GM18498 (cell line): ENCODE measurements at regions not wholly inside any gene's neighbourhood (a gene's known extent, or its start where the extent isn't known, plus 50 kb on each side); places are given as distances from the start of the nearest gene placed in this dataset.

Source experiments
- ATAC-seq: cut with Tn5 transposase; IDR thresholded peaks from one replicate; pipeline ENCODE4 v1.9.1; 2021; ENCODE audit warnings: mild to moderate bottlenecking, moderate library complexity; ENCODE audit not compliant: unreplicated experiment

GRCh38 chr4:153034681-153035080 is 98.6 kb downstream of the FHDC1 start:
- ATAC-seq: no peak

DNA sequence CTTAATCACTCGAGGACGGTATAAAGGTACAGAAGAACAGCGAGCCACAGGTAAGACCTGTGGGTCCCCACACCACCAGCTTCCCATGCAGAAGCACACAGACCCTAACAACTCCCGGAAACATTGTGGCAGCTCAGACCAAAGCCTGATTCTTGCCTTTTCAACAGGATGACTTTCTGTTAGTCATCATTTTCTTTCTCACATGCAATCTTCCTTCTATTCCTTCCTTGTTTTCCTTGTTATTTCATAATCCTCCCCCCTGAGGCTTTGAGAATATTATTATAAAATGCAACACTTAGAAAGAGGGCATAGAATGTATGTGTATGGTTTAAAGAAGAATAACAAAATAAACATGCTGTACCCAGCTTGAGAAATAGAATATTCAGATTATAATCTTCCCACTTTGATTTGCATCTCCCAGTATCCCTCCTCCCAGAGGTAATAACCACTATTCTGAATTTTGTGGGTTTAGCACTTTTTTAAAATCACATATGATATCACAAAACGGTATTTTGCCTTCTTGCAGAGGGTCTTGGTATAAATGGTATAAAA is 100.9 kb downstream of the FHDC1 start:
- ATAC-seq: no peak

- no peak for ATAC-seq
These were observed 102.6 kb downstream of the FHDC1 start for GRCh38 chr4:153038623-153039311.

DNA sequence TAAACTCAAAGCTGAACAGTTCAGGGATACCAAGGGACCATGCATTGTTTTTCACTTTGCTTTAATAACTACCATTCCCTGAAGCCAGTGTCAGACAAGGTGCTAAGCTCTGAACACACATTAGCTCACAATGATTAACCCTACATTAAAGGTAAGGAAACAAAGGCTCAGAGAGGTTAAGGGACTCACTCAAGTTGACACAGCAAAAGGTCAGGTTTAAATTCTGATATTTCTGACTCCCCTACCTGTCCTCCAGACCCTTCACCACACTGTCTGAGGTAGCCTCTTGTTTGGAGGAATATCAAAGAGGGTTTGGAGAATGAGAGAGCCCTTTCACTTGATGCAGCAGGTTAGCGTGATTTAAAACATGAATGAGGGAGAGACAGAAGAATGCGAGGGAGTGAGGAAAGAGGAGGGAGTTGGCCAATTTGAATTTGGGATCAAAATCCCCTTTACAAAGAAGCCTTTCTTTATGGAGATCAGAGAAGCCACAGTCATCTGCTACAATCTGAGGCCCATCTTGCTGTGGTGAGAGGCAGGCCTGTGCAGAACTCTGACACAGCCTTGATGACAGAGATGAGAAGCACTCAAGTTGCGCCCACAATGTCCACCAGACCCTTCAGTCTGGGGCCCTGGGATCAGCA is 103.5 kb downstream of the FHDC1 start:
- ATAC-seq: no peak

DNA sequence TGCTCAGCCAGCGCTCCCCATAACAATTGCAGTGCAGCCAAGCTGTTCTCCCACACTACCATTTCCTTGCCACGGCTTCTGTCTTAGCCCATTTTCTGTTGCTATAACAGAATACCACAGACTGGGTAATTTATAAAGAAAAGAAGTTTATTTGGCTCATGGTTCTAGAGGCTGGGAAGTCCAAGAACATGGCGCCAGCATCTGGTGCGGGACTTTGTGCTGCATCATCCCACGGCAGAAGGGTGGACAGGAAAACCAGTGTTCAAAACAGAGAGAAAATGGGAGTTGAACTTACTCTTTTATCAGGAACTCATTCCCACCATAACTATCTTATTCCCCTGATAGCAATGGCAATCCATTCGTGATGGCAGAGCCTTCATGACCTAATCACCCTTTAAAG is 104.6 kb downstream of the FHDC1 start:
- ATAC-seq: no peak

DNA sequence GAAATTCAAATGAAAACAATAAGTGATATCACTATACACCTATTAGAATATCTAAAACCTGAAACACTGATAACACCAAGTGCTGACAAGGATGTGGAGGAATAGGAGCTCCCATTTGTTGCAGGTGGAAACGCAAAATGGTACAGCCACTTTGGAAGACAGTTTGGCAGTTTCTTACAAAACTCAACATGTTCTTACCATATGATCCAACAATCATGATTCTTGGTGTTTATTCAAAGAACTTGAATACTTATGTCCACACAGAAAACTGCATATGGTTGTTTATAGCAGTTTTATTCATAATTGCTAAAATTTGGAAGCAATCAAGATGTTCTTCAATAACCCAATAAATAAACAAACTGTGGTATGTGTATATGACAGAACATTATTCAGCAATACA is 107.9 kb downstream of the FHDC1 start:
- ATAC-seq: no peak

DNA sequence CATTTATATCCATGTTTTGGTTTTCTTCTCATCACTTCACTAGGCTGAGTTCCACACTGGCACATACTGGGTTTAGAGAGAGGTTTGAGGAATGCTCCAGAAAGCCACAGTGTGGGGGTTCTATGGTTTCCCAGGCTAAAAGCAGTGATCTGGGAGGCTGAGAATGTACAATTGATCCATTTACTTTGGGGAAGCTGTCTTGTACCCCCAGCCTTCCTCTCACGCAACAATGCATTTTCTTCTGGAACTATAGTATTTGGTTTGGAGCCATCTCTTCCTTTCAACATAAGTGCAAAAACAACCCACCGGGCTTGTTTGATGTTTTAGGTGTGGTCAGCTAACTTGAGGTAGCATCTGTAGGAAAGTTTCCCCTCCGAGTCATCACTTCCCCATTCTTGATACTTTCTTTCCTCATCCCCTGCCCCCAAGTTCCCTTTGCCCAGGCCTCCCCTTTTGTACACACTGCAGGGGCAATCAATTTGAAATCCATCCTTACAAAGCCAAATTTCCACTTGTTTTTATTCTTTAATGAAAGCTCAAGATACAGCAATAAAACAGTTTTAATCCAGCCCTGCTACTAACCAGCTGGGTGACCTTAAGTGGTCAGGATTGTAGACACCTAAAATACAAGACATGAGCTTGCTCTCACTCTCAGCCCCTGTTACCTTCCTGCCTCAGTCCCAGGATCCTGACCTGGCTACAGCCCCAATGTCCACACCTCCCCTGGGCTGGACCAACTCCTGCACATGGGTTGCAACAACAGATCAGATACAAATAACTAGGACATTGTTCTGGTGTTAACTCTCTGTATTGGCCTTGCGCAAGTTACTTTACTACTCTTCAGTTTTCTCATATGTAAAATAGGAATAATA is 109.2 kb downstream of the FHDC1 start:
- no peak for ATAC-seq

GRCh38 chr4:153058671-153059060 is 122.5 kb downstream of the FHDC1 start:
- no peak for ATAC-seq

- ATAC-seq: no peak
These were observed 124.1 kb downstream of the FHDC1 start for GRCh38 chr4:153060196-153060595.

DNA sequence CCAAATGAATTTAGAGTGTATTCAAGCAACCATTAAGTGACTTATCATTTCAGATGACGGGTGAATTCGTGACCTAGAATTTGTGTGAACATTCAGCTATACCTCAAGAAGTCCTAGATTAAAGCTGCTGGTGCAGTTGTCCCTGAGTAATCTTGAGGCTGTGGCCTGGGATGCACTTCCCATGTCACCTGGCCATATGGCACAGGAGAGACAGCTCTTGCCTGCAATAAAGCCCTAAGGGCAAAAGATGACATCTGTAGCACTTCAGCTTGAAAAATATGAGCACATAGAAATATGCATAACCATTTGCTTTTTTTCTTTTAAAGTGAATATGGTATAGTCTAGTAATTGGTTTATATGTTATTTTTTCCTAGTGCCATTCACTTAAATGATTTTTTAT is 125.8 kb downstream of the FHDC1 start:
- no peak for ATAC-seq

- no peak for ATAC-seq
These were observed 126.6 kb downstream of the FHDC1 start for GRCh38 chr4:153062652-153063168.

- no peak for ATAC-seq
These were observed 127.4 kb downstream of the FHDC1 start for GRCh38 chr4:153063490-153063889.

DNA sequence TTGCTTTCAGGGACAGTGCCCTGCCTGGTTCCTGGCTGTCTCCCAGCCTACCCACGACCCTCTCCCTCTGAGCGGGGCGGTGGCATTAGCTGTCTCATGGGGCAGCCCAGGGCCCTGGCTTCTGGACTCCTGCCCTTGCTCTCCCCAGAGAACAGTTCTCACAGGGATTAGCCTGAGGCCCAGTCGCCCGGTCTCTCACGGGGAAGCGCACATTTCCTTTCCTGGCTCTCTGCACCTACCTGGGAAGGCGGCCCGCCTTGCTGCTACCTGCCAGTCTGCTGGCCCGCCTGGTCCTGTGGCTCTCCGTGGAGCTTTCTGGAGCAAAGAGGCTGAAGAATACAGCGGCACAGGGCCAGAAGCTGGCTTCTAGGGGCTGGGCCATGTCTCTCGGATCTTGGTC is 128.4 kb downstream of the FHDC1 start:
- no peak for ATAC-seq

DNA sequence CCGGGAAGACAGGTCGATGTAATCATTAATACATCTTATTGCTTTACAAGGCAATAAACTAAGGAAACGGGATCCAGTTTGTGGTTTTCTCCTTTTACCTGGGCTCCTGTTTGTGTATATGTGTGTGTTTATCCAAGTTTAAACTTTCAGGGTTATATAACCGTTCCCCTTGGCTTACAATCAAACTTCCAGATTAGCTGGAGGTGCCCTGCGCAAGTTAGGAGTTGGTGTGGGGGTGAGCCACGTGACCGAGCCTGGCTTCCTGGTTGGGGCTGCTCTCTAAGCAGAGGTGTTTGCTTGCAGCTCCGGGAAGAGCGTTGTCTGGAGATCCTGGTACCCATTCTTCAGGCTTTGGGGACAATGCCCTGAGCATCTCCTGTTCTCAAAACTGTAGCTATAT is 129.2 kb downstream of the FHDC1 start:
- no peak for ATAC-seq

GRCh38 chr4:153067376-153067775 is 131.3 kb downstream of the FHDC1 start:
- no peak for ATAC-seq

DNA sequence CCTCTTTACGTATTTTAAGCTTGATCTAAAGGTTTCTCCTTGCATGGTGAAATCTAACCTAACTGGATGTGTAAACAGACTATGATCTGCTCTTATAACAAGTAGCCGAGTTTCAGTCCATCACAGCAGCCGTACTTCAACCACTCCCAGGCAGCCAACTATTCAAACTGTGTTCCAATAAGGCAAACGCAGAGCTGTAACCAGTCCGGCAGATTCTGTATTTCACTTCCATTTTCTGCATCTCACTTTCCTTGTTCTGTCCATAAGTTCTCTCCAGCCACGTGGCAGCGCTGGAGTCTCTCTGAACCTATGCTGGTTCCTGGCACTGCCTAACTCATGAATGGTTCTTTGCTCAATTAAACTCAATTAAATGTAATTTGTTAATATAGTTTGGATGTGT is 132.6 kb downstream of the FHDC1 start:
- no peak for ATAC-seq

GRCh38 chr4:153071958-153072598 is 132.2 kb upstream of the TRIM2 start:
- no peak for ATAC-seq

DNA sequence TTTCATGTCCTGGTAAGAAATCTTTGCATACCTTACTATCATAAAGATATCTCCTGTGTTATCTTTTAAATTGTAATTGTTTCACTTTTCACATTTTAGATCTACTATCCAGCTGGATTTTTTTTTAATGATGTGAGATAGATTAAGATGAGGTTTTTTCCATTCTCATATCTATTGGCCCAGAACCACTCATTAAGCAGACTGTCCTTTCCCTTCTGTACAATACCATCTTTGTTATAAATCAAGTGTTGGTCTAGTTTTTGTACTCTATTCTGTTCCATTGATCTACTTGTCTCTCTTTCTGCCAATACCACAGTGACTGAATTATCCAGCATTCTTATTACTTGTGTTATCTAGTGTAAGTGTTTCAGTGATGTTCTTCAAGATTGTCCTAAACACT is 131.6 kb upstream of the TRIM2 start:
- ATAC-seq: no peak

- no peak for ATAC-seq
These were observed 129.8 kb upstream of the TRIM2 start for GRCh38 chr4:153074486-153074885.

GRCh38 chr4:153074936-153075630 is 129.2 kb upstream of the TRIM2 start:
- no peak for ATAC-seq
